ENCODE measurements at regions not wholly inside any gene's neighbourhood (a gene's known extent, or its start where the extent isn't known, plus 50 kb on each side); places are given as distances from the start of the nearest gene placed in this dataset.

- Histone ChIP-seq H3K9me3 (ENCODE audit: insufficient read depth, low read depth, low read length) (no peaks in the 10 kb centered on the region), H3K4me3 (ENCODE audit: low read length) (no peak overlapping the region), H3K9ac (ENCODE audit: low read depth, low read length) (no peak overlapping the region), H3K36me3 (ENCODE audit: insufficient read depth, low read depth, low read length) (no peaks in the 10 kb centered on the region), H3K27ac (ENCODE audit: low read length) (no peak overlapping the region), H3K27me3 (ENCODE audit: insufficient read depth, low read length) (no peaks in the 10 kb centered on the region), H3K4me1 (ENCODE audit: insufficient read depth, low read length) (peaks cover 3% of the 10 kb centered on the region; the same call in 1 of the 2 replicates)
These were observed 1922.3 kb upstream of the PCDH20 start for GRCh38 chr13:63337921-63338320.

GRCh38 chr13:63337041-63337440, 1921.4 kb upstream of the PCDH20 start:
- no peaks in the 10 kb centered on the region for H3K9me3 ChIP-seq (ENCODE audit: insufficient read depth, low read depth, low read length)
- H3K4me3 ChIP-seq (ENCODE audit: low read length), result no peak overlapping the region
- no peak overlapping the region for H3K9ac ChIP-seq (ENCODE audit: low read depth, low read length)
- H3K4me1 ChIP-seq (ENCODE audit: insufficient read depth, low read length), result peaks cover 3% of the 10 kb centered on the region; the same call in 1 of the 2 replicates
- no peaks in the 10 kb centered on the region for H3K36me3 ChIP-seq (ENCODE audit: insufficient read depth, low read depth, low read length)
- H3K27me3 ChIP-seq (ENCODE audit: insufficient read depth, low read length), result no peaks in the 10 kb centered on the region
- H3K27ac ChIP-seq (ENCODE audit: low read length), result no peak overlapping the region

- Histone ChIP-seq H3K9ac (ENCODE audit: low read depth, low read length) (no peak overlapping the region), H3K27ac (ENCODE audit: low read length) (no peak overlapping the region), H3K27me3 (ENCODE audit: insufficient read depth, low read length) (no peaks in the 10 kb centered on the region), H3K4me1 (ENCODE audit: insufficient read depth, low read length) (peaks cover 3% of the 10 kb centered on the region; the same call in 1 of the 2 replicates), H3K36me3 (ENCODE audit: insufficient read depth, low read depth, low read length) (no peaks in the 10 kb centered on the region), H3K4me3 (ENCODE audit: low read length) (no peak overlapping the region), H3K9me3 (ENCODE audit: insufficient read depth, low read depth, low read length) (no peaks in the 10 kb centered on the region)
These were observed 1920.9 kb upstream of the PCDH20 start for GRCh38 chr13:63336549-63336948.

GRCh38 chr13:63327584-63327983, 1911.9 kb upstream of the PCDH20 start:
- Histone ChIP-seq H3K4me1 (ENCODE audit: insufficient read depth, low read length) (no peaks in the 10 kb centered on the region), H3K36me3 (ENCODE audit: insufficient read depth, low read depth, low read length) (no peaks in the 10 kb centered on the region), H3K27ac (ENCODE audit: low read length) (no peak overlapping the region), H3K9ac (ENCODE audit: low read depth, low read length) (no peak overlapping the region), H3K27me3 (ENCODE audit: insufficient read depth, low read length) (no peaks in the 10 kb centered on the region), H3K9me3 (ENCODE audit: insufficient read depth, low read depth, low read length) (no peaks in the 10 kb centered on the region), H3K4me3 (ENCODE audit: low read length) (no peak overlapping the region)

- Histone ChIP-seq H3K4me3 (ENCODE audit: low read length) (no peak overlapping the region), H3K9me3 (ENCODE audit: insufficient read depth, low read depth, low read length) (no peaks in the 10 kb centered on the region), H3K27me3 (ENCODE audit: insufficient read depth, low read length) (no peaks in the 10 kb centered on the region), H3K9ac (ENCODE audit: low read depth, low read length) (no peak overlapping the region), H3K27ac (ENCODE audit: low read length) (no peak overlapping the region), H3K4me1 (ENCODE audit: insufficient read depth, low read length) (no peaks in the 10 kb centered on the region), H3K36me3 (ENCODE audit: insufficient read depth, low read depth, low read length) (no peaks in the 10 kb centered on the region)
These were observed 1907.8 kb upstream of the PCDH20 start for GRCh38 chr13:63323441-63323840.

GRCh38 chr13:63311587-63311986, 1895.9 kb upstream of the PCDH20 start:
- no peak overlapping the region for H3K27ac ChIP-seq (ENCODE audit: low read length)
- H3K9ac ChIP-seq (ENCODE audit: low read depth, low read length), result no peak overlapping the region
- H3K9me3 ChIP-seq (ENCODE audit: insufficient read depth, low read depth, low read length), result no peaks in the 10 kb centered on the region
- H3K36me3 ChIP-seq (ENCODE audit: insufficient read depth, low read depth, low read length), result no peaks in the 10 kb centered on the region
- H3K27me3 ChIP-seq (ENCODE audit: insufficient read depth, low read length), result no peaks in the 10 kb centered on the region
- no peaks in the 10 kb centered on the region for H3K4me1 ChIP-seq (ENCODE audit: insufficient read depth, low read length)
- H3K4me3 ChIP-seq (ENCODE audit: low read length), result no peak overlapping the region

- no peak overlapping the region for H3K9ac ChIP-seq (ENCODE audit: low read depth, low read length)
- H3K27me3 ChIP-seq (ENCODE audit: insufficient read depth, low read length), result no peaks in the 10 kb centered on the region
- H3K4me1 ChIP-seq (ENCODE audit: insufficient read depth, low read length), result no peaks in the 10 kb centered on the region
- no peak overlapping the region for H3K27ac ChIP-seq (ENCODE audit: low read length)
- no peaks in the 10 kb centered on the region for H3K36me3 ChIP-seq (ENCODE audit: insufficient read depth, low read depth, low read length)
- H3K9me3 ChIP-seq (ENCODE audit: insufficient read depth, low read depth, low read length), result no peaks in the 10 kb centered on the region
- H3K4me3 ChIP-seq (ENCODE audit: low read length), result no peak overlapping the region
These were observed 1893.0 kb upstream of the PCDH20 start for GRCh38 chr13:63308549-63309165.

GRCh38 chr13:63307228-63307627, 1891.6 kb upstream of the PCDH20 start:
- H3K9me3 ChIP-seq (ENCODE audit: insufficient read depth, low read depth, low read length), result no peaks in the 10 kb centered on the region
- no peaks in the 10 kb centered on the region for H3K27me3 ChIP-seq (ENCODE audit: insufficient read depth, low read length)
- H3K9ac ChIP-seq (ENCODE audit: low read depth, low read length), result no peak overlapping the region
- H3K36me3 ChIP-seq (ENCODE audit: insufficient read depth, low read depth, low read length), result no peaks in the 10 kb centered on the region
- no peak overlapping the region for H3K27ac ChIP-seq (ENCODE audit: low read length)
- no peaks in the 10 kb centered on the region for H3K4me1 ChIP-seq (ENCODE audit: insufficient read depth, low read length)
- H3K4me3 ChIP-seq (ENCODE audit: low read length), result no peak overlapping the region

GRCh38 chr13:63305641-63306133, 1890.0 kb upstream of the PCDH20 start:
- no peak overlapping the region for H3K4me3 ChIP-seq (ENCODE audit: low read length)
- no peaks in the 10 kb centered on the region for H3K36me3 ChIP-seq (ENCODE audit: insufficient read depth, low read depth, low read length)
- no peaks in the 10 kb centered on the region for H3K9me3 ChIP-seq (ENCODE audit: insufficient read depth, low read depth, low read length)

GRCh38 chr13:63304497-63304896, 1888.8 kb upstream of the PCDH20 start:
- no peak overlapping the region for H3K27ac ChIP-seq (ENCODE audit: low read length)
- H3K9me3 ChIP-seq (ENCODE audit: insufficient read depth, low read depth, low read length), result no peaks in the 10 kb centered on the region
- no peaks in the 10 kb centered on the region for H3K36me3 ChIP-seq (ENCODE audit: insufficient read depth, low read depth, low read length)
- no peak overlapping the region for H3K4me3 ChIP-seq (ENCODE audit: low read length)
- no peaks in the 10 kb centered on the region for H3K27me3 ChIP-seq (ENCODE audit: insufficient read depth, low read length)
- H3K4me1 ChIP-seq (ENCODE audit: insufficient read depth, low read length), result no peaks in the 10 kb centered on the region
- H3K9ac ChIP-seq (ENCODE audit: low read depth, low read length), result no peak overlapping the region

More at GRCh38 chr13:63305641-63306133, 1890.0 kb upstream of the PCDH20 start:
- no peak overlapping the region for H3K9ac ChIP-seq (ENCODE audit: low read depth, low read length)
- H3K4me1 ChIP-seq (ENCODE audit: insufficient read depth, low read length), result no peaks in the 10 kb centered on the region
- H3K27ac ChIP-seq (ENCODE audit: low read length), result no peak overlapping the region
- no peaks in the 10 kb centered on the region for H3K27me3 ChIP-seq (ENCODE audit: insufficient read depth, low read length)

- no peaks in the 10 kb centered on the region for H3K9me3 ChIP-seq (ENCODE audit: insufficient read depth, low read depth, low read length)
- H3K4me3 ChIP-seq (ENCODE audit: low read length), result no peak overlapping the region
- H3K36me3 ChIP-seq (ENCODE audit: insufficient read depth, low read depth, low read length), result no peaks in the 10 kb centered on the region
- H3K27ac ChIP-seq (ENCODE audit: low read length), result no peak overlapping the region
- H3K4me1 ChIP-seq (ENCODE audit: insufficient read depth, low read length), result no peaks in the 10 kb centered on the region
- no peak overlapping the region for H3K9ac ChIP-seq (ENCODE audit: low read depth, low read length)
- H3K27me3 ChIP-seq (ENCODE audit: insufficient read depth, low read length), result no peaks in the 10 kb centered on the region
These were observed 1884.3 kb upstream of the PCDH20 start for GRCh38 chr13:63299866-63300394.

GRCh38 chr13:63297163-63297562, 1881.5 kb upstream of the PCDH20 start:
- Histone ChIP-seq H3K36me3 (ENCODE audit: insufficient read depth, low read depth, low read length) (no peaks in the 10 kb centered on the region), H3K27me3 (ENCODE audit: insufficient read depth, low read length) (no peaks in the 10 kb centered on the region), H3K4me3 (ENCODE audit: low read length) (no peak overlapping the region), H3K27ac (ENCODE audit: low read length) (no peak overlapping the region), H3K9me3 (ENCODE audit: insufficient read depth, low read depth, low read length) (no peaks in the 10 kb centered on the region), H3K9ac (ENCODE audit: low read depth, low read length) (no peak overlapping the region), H3K4me1 (ENCODE audit: insufficient read depth, low read length) (no peaks in the 10 kb centered on the region)
